NCI-H2029 treated with DMSO at 0.1 percent for 48 hours (cell line): ENCODE measurements at regions not wholly inside any gene's neighbourhood (a gene's known extent, or its start where the extent isn't known, plus 50 kb on each side); places are given as distances from the start of the nearest gene placed in this dataset.
"Not testable (repeated sequence)": the region's sequence is repeated elsewhere in the genome, so short reads cannot be mapped to it uniquely, and the experiment has no call there.

Source experiments
- DNase-seq: peaks from one replicate; lab custom pipeline; 2025; lab: John Stamatoyannopoulos, UW

DNA sequence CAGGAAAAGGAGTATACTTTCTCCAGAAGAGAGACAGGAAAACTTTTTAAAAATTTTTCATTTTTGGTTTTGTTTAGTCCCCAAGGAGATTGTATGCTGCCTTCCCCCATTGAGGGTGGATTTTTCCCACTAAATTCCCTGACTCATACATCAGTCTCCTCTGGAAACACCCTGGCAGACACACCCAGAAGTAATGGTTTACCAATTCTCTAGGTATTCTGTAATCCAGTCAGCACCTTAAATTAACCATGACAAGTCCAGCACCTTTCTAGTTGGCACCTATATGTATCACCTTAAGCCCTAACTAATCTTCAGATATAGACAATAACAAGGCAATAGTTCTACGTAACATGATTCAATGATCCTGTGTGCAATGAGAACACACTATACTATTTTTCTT lies 165.9 kb upstream of the NPAP1 start:
- not testable (repeated sequence) for DNase-seq

DNA sequence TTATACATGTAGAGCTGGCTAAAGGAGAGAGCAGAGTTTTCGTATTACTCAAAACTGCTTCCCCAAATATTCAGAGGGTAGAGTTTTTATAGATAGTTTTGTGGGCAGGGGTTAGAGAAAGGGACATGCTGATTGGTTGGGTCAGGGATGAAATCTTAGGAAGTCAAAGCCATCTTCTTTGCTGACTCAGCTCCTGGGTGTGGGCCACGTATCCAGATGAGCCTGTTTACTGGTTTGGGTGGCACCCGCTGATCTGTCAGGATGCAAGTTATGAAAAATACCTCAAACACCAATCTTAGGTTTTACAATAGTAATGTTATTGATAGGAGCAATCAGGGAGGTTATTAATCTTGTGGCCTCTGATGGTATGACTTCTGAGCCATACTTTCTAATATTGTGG lies 164.0 kb upstream of the NPAP1 start:
- not testable (repeated sequence) for DNase-seq

DNA sequence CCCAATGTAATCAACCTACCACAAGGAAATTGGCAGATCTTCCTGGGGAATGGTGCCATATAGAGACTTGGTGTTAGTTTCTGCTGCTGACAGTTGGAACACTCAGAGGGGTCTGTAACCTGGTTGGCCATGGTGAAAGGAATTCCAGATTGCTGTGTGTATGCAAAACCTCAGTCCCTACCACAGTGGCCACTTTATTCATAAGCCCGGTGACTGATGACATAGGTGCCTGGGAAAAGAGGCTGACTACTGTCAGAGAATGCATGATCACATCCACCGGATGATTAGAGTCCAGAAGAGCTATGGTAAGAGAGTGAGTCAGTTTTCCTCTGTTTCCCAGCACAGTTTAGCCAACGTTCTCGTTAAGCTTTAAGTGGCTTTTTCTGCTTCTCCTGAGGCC lies 156.8 kb upstream of the NPAP1 start:
- not testable (repeated sequence) for DNase-seq

DNA sequence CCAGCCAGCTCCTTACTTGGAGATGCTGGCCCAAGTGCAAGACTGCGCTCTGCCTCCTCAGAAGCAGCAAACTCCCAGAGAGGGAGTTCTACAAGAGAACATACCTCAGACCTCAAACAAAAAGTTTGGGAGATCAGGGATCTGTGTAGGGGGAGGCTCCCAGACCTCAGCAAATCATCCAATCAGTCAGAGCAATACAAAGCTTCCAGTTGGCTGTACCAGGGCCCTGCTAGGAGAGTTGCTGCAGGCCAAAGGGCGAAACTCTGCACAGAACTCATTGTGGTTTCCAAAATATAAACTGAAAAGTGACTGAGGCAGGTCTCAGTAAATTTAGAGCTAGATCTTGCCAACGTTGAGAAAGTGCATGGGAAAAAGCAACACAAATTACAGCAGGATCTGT lies 144.3 kb upstream of the NPAP1 start:
- DNase-seq: not testable (repeated sequence)

DNA sequence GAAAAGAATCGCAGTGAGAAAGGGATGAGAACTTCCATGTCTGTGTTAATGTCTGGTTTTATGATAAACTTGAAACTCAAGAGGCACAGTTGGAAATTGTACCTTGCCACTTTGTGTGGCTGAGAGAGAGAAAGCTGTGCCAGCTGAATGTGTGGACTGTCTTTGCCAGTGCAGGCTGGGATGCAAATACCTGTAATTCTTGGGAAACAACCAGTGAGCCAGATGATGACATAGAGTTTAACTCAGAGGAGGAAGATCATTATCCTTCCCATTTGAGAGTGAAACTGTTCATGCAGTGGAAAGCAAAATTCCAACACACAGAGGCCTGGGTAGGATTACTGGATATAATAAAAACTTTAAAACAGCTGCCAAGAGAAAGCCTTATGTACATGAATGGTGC lies 141.5 kb upstream of the NPAP1 start:
- DNase-seq: not testable (repeated sequence)

DNA sequence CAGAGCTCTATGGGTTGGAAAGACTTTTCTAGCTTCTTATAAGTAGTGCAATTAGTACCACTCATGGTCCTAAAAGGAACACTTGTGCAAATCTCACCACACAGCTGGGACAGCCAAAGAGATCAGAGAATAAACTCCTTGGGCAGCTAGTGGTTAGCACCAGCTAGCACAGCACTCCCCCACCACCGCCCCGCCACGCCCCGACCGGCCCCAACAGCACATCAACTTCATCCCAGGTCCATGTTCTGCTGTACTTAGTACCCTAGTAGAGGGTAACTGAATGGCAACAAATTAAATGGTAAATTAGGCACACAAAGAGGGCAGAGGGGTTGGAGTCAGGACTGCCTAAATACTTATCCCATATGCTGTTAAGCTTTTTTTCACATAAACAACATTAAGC lies 118.3 kb upstream of the NPAP1 start:
- DNase-seq: not testable (repeated sequence)

DNA sequence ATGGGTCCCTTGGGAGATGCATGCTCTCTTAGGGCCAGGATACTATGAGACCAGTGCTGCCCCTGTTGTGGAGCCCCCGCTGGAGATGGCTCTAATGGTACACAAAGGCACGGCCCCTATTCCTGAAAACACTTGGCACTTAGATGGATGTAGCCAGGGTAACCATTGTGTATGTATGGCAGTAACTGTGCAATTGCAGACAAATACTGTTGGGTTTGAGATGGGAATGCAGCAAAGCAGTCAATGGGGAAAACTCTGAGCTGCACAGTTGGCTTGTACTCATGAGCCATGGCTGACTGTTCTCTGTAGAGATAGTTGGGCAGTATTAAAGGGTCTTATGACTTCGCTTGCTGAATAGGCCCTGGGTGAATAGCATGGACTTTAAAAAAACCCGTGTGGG lies 67.9 kb upstream of the NPAP1 start:
- DNase-seq: no peak

DNA sequence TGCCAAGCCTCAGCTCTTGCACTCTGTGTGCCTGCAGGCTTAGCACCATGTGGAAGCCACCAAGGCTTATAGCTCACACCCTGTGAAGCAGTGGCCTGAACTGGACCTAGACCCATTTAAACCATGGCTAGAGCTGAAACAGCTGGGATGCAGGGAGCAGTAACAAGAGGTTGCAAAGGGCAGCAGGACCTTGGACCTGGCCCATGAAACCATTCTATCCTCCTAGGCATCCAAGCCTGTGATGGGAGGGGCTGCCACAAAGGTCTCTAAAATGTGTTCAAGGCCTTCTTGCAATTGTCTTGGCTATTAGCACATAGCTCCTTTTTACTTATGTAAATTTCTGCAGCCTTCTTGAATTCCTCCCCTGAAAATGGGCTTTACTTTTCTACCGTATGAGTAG lies 57.9 kb upstream of the NPAP1 start:
- DNase-seq: no peak

DNA sequence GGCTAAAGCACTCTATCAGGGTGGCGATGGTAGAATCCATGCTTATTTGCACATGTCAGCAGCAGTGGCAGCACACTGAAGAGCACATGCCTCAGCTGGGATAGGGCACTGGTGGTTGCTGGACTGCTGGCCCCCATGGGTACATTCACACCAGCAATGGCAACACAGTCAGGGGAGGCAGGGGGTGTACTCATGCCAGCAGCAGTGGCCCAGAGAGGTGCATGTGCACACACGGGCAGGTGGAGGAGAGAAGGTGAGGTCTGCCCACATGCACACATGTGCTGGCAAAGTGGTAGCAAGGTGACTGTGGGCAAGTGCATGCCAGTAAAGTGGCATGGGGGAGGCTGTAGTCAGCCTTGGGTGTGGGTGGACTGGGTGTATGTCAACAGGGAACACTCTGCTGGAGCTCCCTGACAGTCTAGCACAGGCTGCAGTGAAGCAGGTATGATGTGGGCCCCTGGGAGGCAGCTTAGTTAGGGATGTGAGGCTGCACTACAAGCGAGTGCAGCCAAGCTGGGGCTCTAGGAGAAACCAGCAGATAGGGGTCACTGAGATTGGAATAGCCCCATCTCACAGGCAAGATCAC lies 53.9 kb upstream of the NPAP1 start:
- no peak for DNase-seq
